ENCODE measurements at regions not wholly inside any gene's neighbourhood (a gene's known extent, or its start where the extent isn't known, plus 50 kb on each side); places are given as distances from the start of the nearest gene placed in this dataset.
"Not testable (repeated sequence)": the region's sequence is repeated elsewhere in the genome, so short reads cannot be mapped to it uniquely, and the experiment has no call there.

- no peak for DNase-seq (ENCODE audit: low read depth, low spot score)
Observed at GRCh38 chr6:160804639-160805038, 102.6 kb downstream of the PLG start.

GRCh38 chr6:160808263-160808662, 106.2 kb downstream of the PLG start:
- DNase-seq (ENCODE audit: low read depth, low spot score): no peak

- no peak for DNase-seq (ENCODE audit: low read depth, low spot score)
Observed at GRCh38 chr6:160810238-160810637, 108.2 kb downstream of the PLG start.

DNA sequence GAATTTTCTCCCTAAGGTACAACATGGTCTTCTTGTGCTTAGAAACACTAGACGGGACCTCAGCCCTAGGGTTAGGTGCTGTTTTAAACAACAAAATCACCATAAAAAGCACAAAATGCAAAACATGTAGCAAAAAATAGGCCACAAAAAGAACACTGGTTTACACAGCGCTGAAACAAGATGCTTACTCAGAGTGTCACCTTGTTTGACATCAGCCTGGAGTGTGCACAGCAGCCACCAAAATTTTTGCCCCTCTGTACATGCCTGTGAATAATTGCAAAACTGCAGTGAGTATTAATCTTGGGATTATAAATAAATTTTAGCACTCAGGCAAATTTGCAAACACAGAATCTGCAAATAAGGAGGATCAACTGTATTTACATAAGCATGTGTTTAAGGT, 110.1 kb downstream of the PLG start:
- no peak for DNase-seq (ENCODE audit: low read depth, low spot score)

DNA sequence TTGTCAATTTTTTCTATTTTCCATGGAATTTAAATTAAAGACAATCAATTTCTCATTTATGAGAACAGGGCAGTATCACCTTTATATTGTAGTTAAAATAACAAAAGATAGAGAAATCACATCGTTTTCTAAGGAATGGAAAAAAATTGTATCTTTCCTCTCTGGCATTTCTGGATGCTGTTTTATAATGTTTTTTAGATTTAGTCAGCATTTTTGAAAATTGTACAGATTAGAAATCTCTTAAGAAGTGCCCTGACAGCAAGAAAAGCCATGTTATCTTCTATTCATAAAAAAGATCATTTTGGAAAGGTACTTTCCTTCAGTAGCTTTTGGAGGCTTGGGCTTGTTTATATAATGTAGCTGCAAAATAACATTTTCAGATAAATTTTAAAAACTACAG, 116.9 kb downstream of the PLG start:
- DNase-seq (ENCODE audit: low read depth, low spot score): no peak

DNA sequence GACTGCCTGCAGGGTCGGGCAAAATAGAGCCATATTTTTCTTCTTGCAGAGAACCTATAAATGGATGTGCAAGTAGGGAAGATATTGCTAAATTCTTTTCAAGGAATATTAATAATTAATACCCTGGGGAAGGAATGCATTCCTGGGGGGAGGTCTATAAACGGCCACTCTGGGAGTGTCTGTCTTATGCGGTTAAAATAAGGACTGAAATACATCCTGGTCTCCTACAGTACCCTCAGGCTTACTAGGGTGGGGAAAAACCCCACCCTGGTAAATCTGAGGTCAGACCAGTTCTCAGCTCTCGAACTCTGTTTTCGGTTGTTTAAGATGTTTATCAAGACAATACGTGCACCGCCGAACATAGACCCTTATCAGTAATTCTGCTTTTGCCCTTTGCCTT, 118.6 kb downstream of the PLG start:
- not testable (repeated sequence) for DNase-seq (ENCODE audit: low read depth, low spot score)

GRCh38 chr6:160831739-160832138, 129.7 kb downstream of the PLG start:
- DNase-seq (ENCODE audit: low read depth, low spot score): peak; percentile 2

DNA sequence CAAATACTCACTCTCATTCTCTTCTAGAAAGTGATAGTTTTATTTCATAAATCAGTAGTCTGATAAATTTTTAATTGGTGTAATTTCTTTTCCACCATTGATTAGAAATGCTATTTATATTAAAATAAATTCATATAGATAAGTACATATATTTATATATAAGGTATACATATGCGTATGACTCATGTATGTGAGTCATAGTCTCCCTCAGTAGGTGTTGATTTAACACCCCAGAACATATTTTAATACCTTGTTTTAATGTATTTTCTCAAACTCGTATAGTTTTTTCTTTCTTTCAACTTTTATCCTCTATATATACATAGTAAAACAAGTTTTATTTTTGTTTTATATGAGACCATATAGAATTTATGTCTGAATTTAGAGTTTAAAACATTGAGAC, 130.4 kb downstream of the PLG start:
- no peak for DNase-seq (ENCODE audit: low read depth, low spot score)

- DNase-seq (ENCODE audit: low read depth, low spot score): peak; percentile 19
Observed at GRCh38 chr6:160837146-160837545, 135.1 kb downstream of the PLG start.

GRCh38 chr6:160851031-160851430, 140.5 kb upstream of the MAP3K4 start:
- DNase-seq (ENCODE audit: low read depth, low spot score): no peak

DNA sequence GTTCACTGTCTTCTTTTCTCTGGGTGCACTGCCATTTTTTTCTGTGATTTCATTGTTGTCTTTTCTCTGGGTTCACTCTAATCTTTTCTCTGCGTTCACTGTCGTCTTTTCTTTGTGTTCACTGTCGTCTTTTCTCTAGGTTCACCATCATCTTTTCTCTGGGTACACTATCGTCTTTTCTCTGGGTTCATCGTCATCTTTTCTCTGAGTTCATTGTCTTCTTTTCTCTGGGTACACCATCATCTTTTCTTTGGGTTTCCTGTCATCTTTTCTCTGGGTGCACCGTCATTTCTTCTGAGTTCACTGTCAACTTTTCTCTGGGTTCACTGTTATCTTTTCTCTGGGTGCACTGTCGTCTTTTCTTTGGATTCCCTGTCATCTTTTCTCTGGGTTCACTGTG, 137.6 kb upstream of the MAP3K4 start:
- DNase-seq (ENCODE audit: low read depth, low spot score): no peak

- DNase-seq (ENCODE audit: low read depth, low spot score): no peak
Observed at GRCh38 chr6:160858886-160859285, 132.7 kb upstream of the MAP3K4 start.

DNA sequence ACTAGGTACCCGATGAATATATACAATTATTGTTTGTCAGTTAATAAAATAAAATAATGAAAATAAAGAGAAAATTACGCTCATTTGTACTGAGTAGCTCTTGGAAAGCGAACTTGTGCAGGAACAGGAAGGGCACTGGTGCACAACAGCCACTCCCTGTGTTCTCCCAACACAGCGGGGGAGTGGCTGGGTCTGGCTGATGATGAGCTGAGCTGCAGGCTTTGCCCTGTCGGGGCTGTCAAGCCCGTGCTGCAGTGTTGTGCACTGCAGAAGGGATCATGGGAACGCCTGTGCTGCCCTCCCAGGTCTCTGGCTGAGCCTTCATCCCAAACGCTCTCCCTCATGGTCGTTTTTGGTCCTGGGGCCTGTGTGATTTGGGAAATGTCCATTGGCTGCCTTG, 131.7 kb upstream of the MAP3K4 start:
- DNase-seq (ENCODE audit: low read depth, low spot score): no peak

- DNase-seq (ENCODE audit: low read depth, low spot score): no peak
Observed at GRCh38 chr6:160861824-160862223, 129.7 kb upstream of the MAP3K4 start.

GRCh38 chr6:160863782-160864181, 127.8 kb upstream of the MAP3K4 start:
- no peak for DNase-seq (ENCODE audit: low read depth, low spot score)

DNA sequence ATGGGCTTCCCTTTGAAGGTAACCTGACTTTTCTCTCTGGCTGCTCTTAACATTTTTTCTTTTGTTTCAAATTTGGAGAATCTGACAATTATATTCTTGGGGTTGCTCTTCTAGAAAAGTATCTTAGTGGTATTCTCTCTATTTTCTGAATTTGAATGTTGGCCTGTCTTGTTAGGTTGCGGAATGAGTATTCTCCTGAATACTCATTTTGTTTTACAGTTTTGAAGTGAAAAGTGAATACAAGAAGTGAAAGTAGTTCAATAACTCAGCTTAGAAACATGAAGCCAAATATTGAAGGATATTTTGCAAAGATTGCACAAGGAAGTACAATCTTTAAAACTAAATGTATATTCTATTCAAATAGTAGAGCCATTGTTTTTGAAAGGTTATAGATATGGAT, 120.2 kb upstream of the MAP3K4 start:
- no peak for DNase-seq (ENCODE audit: low read depth, low spot score)

GRCh38 chr6:160881148-160881808, 110.3 kb upstream of the MAP3K4 start:
- DNase-seq (ENCODE audit: low read depth, low spot score): no peak

DNA sequence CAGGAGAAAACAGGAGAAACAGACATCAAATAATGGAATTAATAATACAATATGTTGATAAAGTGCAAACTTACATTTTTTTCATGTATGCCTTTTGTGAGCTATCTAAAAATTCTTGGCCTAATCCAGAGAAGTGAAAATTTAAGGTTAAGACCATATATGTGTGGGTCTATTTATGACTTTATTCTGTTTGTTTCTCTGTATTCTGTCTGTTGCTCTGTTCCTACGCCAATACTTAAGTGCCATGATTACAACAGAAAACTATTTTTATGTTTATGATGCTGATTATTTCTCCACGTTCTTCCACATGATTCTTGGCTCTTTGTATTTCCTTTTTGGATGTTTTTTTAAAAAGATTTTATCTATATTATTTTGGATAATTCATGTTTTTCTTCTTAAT, 109.6 kb upstream of the MAP3K4 start:
- DNase-seq (ENCODE audit: low read depth, low spot score): no peak

- peak; percentile 63 for DNase-seq (ENCODE audit: low read depth, low spot score)
Observed at GRCh38 chr6:160882791-160883279, 108.7 kb upstream of the MAP3K4 start.

GRCh38 chr6:160883560-160883959, 108.0 kb upstream of the MAP3K4 start:
- DNase-seq (ENCODE audit: low read depth, low spot score): peak; percentile 35

- DNase-seq (ENCODE audit: low read depth, low spot score): peak; percentile 80
Observed at GRCh38 chr6:160883999-160884398, 107.6 kb upstream of the MAP3K4 start.

DNA sequence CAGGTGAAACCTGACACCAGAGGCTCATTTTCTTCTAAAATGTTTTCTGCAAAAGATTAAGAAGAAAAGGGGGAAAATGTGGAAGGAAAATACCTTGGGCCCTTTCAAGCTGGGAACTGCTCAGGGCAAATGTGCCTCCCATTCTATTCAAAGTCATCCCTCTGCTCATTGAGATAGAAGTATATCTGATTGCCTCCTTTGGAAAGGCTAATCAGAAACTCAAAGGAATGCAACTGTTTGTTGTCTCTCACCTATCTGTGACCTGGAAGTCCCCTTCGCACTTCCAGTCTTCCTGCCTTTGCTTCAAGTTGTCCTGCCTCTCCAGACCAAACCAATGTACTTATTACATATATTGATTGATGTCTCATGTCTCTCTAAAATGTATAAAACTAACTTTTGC, 102.4 kb upstream of the MAP3K4 start:
- DNase-seq (ENCODE audit: low read depth, low spot score): peak; percentile 45

DNA sequence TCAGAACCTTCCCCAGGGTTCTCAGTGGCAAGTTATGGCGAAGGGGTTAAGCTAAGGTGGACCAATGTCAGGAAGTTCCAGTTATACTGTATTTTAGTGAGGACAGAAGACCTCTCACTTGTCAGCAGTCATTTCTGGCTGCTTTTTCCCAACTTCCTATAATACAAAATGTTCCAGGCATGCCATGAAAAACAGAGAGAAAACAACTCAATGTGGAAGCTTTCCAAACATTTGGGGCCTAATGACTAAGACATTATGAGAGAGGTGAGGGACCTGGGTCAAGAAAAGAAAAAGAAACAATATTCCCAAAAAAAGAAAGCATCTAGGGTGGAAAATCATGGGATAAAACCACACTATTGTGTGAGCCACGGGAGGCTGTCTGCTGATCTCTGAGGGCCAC, 99.9 kb upstream of the MAP3K4 start:
- DNase-seq (ENCODE audit: low read depth, low spot score): no peak

DNA sequence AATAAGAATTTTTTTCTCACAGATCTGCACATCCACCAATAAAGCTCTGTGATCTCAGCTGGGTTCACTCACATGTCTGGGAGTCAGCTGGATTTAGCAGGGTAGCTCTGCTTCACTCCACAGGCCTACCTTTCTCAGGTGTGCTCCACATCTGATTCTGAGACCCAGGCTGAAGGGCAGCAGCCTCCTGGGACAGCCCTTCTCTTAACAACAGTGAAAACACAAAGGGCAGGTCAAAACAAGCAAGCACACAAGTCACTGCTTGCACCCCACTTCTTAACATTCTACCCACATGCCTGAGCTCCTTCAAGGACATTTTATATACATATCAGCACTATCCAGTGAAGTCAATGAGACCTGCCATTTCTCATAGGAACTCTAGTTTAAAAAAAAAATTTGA, 96.0 kb upstream of the MAP3K4 start:
- DNase-seq (ENCODE audit: low read depth, low spot score): no peak
